Erythroblast (primary cell): ENCODE measurements at regions not wholly inside any gene's neighbourhood (a gene's known extent, or its start where the extent isn't known, plus 50 kb on each side); places are given as distances from the start of the nearest gene placed in this dataset.

Experiments
- GATA1 ChIP-seq: IDR thresholded peaks from 2 replicates; pipeline ENCODE4 v1.6.1; 2011; ENCODE audit warnings: low read depth, mild to moderate bottlenecking, control low read depth, low read length, moderate library complexity
- POLR2A ChIP-seq: IDR thresholded peaks from 2 replicates; pipeline ENCODE4 v1.6.1; 2011; ENCODE audit warnings: mild to moderate bottlenecking, low read length

- TF ChIP-seq POLR2A (no peak), GATA1 (no peak)
These were observed 169.8 kb upstream of the PELI2 start for GRCh38 chr14:55948399-55948798.
